Endothelial cell (in vitro differentiated cells): ENCODE measurements at regions not wholly inside any gene's neighbourhood (a gene's known extent, or its start where the extent isn't known, plus 50 kb on each side); places are given as distances from the start of the nearest gene placed in this dataset.

ENCODE experiments used
- DNase-seq: peaks from one replicate; pipeline ENCODE4 v3.0.0; 2021; ENCODE audit warnings: low spot score
- H3K27ac Mint-ChIP-seq: one replicate; pipeline ENCODE4 v1.8.0; 2021; ENCODE audit warnings: mixed read lengths, inconsistent platforms; ENCODE audit not compliant: unreplicated experiment
- H3K27me3 Mint-ChIP-seq: one replicate; pipeline ENCODE4 v1.8.0; 2021; ENCODE audit warnings: mild to moderate bottlenecking, moderate library complexity, mixed read lengths, inconsistent platforms; ENCODE audit not compliant: unreplicated experiment
- H3K36me3 Mint-ChIP-seq: one replicate; pipeline ENCODE4 v1.8.0; 2021; ENCODE audit warnings: mild to moderate bottlenecking, low read depth, mixed read lengths, inconsistent platforms; ENCODE audit not compliant: unreplicated experiment
- H3K4me1 Mint-ChIP-seq: one replicate; pipeline ENCODE4 v1.8.0; 2021; ENCODE audit warnings: mild to moderate bottlenecking, mixed read lengths, inconsistent platforms; ENCODE audit not compliant: unreplicated experiment
- H3K4me3 Mint-ChIP-seq: one replicate; pipeline ENCODE4 v1.8.0; 2021; ENCODE audit warnings: mild to moderate bottlenecking, mixed read lengths, inconsistent platforms; ENCODE audit not compliant: unreplicated experiment
- H3K9me3 Mint-ChIP-seq: one replicate; pipeline ENCODE4 v1.8.0; 2021; ENCODE audit warnings: mixed read lengths, inconsistent platforms; ENCODE audit not compliant: unreplicated experiment
- CTCF ChIP-seq: fragments of 200-600 bp; sonication (generic); IDR thresholded peaks from one replicate; pipeline ENCODE4 v1.5.0; 2021; ENCODE audit warnings: antibody characterized with exemption; ENCODE audit not compliant: unreplicated experiment

- H3K27me3 Mint-ChIP-seq = peaks cover 7% of the 10 kb centered on the region
- DNase-seq = no peak
- no peaks in the 10 kb centered on the region for H3K36me3 Mint-ChIP-seq
- no peak overlapping the region for H3K27ac Mint-ChIP-seq
- peaks cover 9% of the 10 kb centered on the region for H3K4me1 Mint-ChIP-seq
- no peak overlapping the region for H3K4me3 Mint-ChIP-seq
- H3K9me3 Mint-ChIP-seq = no peaks in the 10 kb centered on the region
- no peak for TF ChIP-seq CTCF
These were observed 478.2 kb downstream of the NPHP4 start for GRCh38 chr1:5513846-5514526.

GRCh38 chr1:5513179-5513578 is 479.0 kb downstream of the NPHP4 start:
- no peaks in the 10 kb centered on the region for H3K36me3 Mint-ChIP-seq
- H3K4me3 Mint-ChIP-seq = no peak overlapping the region
- peaks cover 8% of the 10 kb centered on the region for H3K27me3 Mint-ChIP-seq
- no peak for DNase-seq
- H3K27ac Mint-ChIP-seq = no peak overlapping the region
- no peaks in the 10 kb centered on the region for H3K9me3 Mint-ChIP-seq
- no peak for TF ChIP-seq CTCF
- H3K4me1 Mint-ChIP-seq = peaks cover 9% of the 10 kb centered on the region

- no peaks in the 10 kb centered on the region for H3K9me3 Mint-ChIP-seq
- H3K4me1 Mint-ChIP-seq = peaks cover 9% of the 10 kb centered on the region
- no peaks in the 10 kb centered on the region for H3K36me3 Mint-ChIP-seq
- no peak overlapping the region for H3K27ac Mint-ChIP-seq
- peaks cover 9% of the 10 kb centered on the region for H3K27me3 Mint-ChIP-seq
- no peak for TF ChIP-seq CTCF
- DNase-seq = no peak
- H3K4me3 Mint-ChIP-seq = no peak overlapping the region
These were observed 480.7 kb downstream of the NPHP4 start for GRCh38 chr1:5511381-5512097.

- DNase-seq = peak; percentile 84
- no peaks in the 10 kb centered on the region for H3K36me3 Mint-ChIP-seq
- no peak overlapping the region for H3K27ac Mint-ChIP-seq
- H3K4me1 Mint-ChIP-seq = peaks cover 9% of the 10 kb centered on the region
- peak; percentile 100 for TF ChIP-seq CTCF
- H3K4me3 Mint-ChIP-seq = no peak overlapping the region
- peaks cover 6% of the 10 kb centered on the region for H3K27me3 Mint-ChIP-seq
- H3K9me3 Mint-ChIP-seq = no peaks in the 10 kb centered on the region
These were observed 482.4 kb downstream of the NPHP4 start for GRCh38 chr1:5509664-5510452.
